ENCODE measurements at regions not wholly inside any gene's neighbourhood (a gene's known extent, or its start where the extent isn't known, plus 50 kb on each side); places are given as distances from the start of the nearest gene placed in this dataset.

DNA sequence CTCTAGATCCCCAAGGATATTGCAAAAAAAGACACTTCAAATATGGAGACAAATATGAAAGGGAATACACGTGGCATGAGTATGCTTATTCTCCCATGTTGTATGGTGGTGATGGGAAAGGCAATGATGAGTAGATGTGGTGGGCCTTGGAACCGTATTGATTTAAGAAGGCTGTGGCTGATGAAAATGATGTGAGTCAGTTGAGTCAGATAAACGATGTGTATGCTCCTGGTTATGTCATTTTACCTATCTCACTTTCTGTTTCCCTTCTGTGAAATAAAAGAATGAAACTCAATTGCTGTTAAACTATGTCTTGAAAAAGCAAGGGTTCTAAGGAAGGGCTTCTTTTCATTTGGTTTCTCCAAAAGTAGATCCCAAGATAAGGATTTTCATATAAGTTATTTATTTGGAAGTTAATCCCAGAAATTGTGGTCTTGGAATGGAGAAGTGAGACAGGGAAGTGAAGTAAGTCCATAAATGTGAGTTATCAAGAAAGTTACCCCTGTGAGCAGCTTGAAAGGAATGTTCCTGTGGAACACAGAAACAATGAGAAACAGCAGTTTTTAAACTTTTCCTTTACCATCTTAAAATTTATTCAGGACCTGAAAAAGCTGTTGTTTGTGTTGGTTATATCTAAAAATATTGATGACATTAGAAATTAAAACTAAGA lies 292.0 kb downstream of the DUSP10 start:
- DNase-seq (ENCODE audit: low read depth in 2 of 2, low spot score in 1 of 2), result no peak

DNA sequence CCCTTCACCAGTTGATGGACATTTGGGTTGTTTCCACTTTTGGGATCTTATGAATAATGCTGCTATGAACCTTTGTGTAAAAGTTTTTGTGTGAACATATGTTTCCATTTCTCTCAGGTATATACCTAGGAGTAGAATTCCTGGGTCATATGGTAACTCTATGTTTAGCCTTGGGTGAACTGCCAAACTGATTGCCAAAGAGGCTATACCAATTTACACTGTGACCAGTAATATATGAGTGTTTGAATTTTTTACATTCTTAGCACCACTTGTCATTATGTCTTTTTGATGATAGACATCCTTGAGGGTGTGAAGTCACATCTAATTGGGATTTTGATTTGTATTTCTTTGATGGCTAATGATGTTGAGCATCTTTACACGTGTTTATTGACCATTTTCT lies 290.1 kb downstream of the DUSP10 start:
- no peak for DNase-seq (ENCODE audit: low read depth in 2 of 2, low spot score in 1 of 2)

DNA sequence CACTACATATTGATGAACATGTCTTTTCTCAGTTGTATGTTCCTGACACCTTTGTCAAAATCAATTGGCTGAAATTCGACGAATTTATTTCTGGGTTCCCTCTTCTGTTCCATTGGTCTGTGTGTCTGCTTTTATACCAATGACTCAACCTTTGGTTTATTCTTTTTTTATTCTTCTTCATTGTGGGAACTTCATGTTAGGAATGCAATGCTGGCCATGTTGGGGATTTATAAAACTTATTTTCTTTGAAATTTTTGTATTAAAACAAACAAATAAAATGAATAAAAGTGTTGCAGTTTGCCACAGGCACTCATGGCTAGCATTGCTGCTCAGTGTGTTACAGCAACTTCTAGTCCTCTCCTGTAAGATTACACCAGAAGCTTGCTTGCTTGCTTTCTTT lies 287.8 kb downstream of the DUSP10 start:
- DNase-seq (ENCODE audit: low read depth in 2 of 2, low spot score in 1 of 2), result no peak

DNA sequence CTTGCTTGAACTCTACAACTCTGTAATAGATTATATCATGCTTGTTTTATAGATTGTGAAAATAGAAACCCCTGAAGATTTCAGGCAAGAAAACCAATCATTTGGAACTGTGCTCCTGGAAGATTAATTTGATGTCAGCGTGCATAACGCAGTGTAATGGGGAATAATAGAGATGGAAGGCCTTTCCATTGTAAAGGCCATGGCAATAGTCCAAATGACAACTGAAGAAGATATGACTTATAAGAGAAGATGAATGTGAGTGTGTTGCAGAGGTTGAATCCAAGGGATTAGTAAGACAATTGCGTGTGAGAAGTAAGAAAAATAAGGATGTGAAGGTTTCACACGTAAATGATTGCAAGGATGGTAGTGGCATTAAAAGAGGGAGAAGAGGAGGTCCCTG lies 285.0 kb downstream of the DUSP10 start:
- no peak for DNase-seq (ENCODE audit: low read depth in 2 of 2, low spot score in 1 of 2)

DNA sequence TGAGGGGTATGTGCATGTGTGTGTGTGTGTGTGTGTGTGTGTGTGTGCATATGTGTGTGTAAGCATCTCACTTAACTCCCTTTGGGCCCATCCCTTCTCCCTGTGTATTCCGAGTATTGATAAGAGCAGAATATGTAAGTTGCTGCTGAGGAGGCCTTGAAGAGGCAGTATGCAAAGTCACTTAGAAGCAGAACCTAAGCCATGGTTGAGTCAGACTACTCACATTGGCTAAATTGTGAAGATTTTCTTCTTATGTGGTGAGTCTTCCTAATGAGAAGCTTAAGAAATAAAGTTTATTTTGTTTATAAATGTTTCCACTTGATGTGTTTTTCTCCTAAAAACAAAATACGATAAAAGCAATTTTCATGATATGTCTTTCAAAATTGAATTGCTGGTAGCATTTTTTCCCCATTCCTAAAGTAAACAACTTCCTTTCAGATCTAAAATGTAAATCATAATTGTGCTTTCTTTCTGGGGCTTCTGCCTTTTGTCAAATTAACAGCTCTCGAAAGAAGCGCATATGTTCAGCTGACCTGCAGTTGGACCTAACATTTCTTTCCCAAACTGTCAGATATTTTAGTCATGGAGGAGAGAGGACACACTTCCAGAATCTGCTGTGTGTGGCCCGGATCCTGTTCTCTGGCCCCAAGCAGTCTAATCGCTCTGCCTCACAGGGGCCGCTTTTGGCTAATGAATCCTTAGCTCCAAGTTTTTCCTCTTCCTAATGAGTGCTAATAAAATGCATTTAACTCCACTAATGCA lies 284.0 kb downstream of the DUSP10 start:
- DNase-seq (ENCODE audit: low read depth in 2 of 2, low spot score in 1 of 2), result no peak

DNA sequence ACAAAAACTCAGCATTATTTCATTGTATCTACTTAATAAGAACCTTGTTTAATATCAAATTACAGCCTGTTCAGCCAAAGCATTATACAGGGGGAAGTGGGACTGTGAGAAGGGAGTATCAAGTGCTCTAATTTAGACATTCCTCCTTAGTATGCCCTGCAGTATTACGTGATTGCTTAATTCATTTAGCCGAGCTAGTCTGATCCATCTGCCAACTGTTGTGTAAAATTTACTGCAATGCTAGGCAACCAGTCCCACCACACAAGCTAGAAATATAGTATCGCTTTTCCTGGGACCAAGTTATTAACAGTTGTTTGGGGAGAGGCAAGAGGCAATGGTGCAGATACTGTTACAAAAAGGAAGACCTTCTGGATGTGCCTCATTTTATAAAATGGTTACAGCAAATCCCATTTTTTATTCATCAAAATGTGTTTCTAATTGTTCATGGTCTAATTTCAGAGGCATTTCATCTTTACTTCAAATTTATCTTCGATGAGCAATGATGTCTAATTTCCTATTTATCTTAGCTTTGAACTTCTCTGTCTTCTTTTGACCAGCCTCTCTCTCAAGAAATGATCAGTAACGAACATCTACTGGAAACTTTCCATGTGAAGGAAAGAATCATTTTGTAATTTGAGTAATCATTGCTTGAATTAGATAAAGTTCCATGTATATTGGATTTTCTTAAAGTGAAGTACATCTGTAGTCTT lies 283.3 kb downstream of the DUSP10 start:
- DNase-seq (ENCODE audit: low read depth in 2 of 2, low spot score in 1 of 2), result no peak

DNA sequence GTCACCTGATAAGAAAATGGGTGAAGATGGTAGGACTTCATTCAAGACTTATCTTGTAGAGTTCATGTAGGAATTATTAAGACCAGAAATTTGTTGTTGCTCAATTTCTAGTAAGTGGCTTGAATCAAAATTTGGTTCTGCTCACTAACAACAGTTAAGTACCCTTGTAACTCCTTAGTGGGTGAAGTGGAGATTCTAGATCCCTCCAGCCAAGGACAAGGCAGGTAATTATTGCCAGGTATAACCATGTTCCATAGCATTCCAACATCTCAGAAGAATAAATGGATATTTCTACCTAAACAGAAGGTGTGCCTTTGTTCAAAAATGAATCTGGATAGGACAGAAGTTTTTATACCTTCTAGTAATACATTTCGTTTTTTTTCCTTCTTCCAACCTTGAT lies 282.3 kb downstream of the DUSP10 start:
- no peak for DNase-seq (ENCODE audit: low read depth in 2 of 2, low spot score in 1 of 2)

DNA sequence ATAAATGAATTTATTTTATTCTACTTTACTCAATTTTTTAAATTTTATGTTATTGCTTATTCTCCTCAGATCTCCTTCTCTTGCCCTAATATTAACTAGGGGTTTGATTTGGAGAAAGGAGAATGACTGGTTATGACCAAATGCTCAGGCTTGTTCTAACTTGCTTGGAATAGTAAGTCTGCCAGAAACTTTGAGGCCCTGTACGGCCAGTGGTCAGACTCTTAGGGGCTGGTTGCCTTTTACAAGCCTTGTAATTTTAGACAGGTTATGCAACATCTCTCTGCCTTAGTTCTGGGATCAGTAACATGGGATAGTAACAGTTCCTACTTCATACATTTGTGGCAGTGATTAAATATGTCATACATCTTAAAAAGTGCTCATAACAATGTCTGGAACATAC lies 279.5 kb downstream of the DUSP10 start:
- no peak for DNase-seq (ENCODE audit: low read depth in 2 of 2, low spot score in 1 of 2)

DNA sequence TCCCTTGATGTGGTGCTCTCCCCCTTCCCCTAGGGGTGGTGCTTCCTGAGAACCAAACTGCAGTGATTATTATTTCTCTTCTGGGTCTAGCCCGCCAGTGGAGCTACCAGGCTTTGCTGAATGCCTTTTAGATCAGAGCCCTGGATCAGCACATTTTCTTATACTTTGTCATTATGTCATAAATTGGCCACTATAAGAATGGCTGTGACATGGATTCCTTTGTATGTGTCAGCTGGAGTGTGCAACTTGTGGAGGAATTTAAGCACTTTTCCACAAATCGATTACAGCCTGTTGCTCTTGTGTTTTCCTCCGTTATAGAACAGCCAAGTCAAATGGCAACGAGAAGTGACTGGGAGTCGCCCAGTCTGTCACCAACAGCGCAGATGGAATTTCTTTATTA lies 273.3 kb downstream of the DUSP10 start:
- DNase-seq (ENCODE audit: low read depth in 2 of 2, low spot score in 1 of 2), result no peak

DNA sequence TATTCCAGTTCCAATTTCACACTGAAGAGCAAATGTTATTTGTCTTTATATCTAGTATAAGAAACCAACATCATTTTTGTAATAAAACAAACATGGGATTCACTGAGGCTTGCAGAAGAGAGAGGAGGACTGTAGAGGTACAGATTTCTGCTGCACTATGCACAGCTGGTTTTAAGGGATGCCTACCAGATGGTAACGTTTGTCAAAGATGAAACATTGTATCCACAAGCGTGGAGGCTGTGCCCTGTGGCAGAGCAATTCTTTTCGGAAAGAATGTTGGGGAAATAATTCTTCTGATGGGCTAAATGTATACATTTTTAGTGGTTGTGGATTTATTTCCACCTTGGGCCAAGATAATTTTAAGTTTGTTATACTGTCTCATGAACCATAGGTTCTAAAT lies 272.4 kb downstream of the DUSP10 start:
- no peak for DNase-seq (ENCODE audit: low read depth in 2 of 2, low spot score in 1 of 2)

DNA sequence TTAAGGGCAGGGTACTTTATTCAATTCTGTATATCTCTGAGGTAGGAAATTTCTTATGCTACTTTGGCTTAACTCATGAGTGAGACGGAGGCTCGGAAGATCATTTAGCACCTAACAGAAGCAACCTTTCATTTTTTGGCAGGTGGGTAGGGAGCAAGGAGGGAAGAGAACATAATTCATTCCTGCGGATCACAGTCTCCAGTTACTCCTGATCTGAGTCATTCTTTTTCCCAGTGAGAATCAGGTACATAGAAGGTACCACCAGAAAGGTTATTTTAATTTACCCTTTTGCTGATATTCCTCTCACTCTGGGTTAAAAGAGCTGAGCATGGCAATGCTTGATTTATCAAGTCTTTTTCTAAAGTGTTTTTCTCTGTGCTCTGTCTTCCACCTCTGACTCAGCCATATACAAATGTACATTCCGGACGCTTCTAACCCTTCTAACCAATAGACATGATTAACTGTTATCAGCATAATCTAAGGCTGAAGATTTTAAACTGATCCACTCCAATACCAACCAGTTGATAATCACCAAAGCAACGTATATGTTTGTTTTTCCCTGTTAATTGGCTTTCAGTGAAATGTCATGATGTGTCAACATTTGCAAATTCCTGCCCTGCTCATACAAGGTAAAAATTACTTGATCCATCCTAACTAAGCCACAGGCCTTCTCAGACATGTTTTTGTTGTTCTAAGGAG lies 271.7 kb downstream of the DUSP10 start:
- no peak for DNase-seq (ENCODE audit: low read depth in 2 of 2, low spot score in 1 of 2)

DNA sequence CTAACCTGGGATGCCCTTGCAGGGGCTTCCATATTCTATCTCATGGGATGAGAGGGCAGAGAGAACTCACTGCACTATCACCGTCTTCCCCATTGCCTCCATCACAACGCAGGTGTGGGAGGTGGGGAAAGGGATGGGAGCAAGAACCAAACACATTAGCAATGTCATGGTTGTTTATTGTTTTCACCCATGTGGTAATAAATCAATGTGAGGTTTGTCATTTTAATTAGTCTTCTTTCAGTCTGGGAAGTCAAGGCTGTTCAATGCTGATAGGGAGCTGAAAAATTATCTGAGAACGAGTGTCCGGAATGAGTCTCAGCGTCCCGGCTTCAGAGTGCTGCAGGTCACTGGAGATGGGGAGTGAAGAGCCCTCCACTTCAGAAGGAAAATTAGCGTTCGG lies 268.5 kb downstream of the DUSP10 start:
- no peak for DNase-seq (ENCODE audit: low read depth in 2 of 2, low spot score in 1 of 2)

DNA sequence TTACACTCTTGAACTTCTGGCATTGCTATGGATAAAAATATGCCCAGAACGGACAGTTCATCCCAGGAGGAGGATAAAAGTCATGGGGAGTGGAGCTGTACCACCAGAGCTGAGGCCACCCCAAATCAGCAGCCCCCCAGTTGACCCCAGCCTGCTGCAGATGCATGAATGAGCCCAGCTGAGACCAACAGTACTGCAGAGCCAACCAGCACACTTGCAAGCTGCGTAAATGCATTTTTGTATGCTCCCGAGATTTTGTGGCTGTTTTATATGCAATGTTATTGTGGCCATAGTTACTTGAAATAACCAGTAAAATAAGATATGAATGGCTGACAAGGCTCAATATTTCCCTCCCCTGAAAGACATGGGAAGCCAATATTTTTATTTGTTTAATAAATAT lies 264.6 kb downstream of the DUSP10 start:
- DNase-seq (ENCODE audit: low read depth in 2 of 2, low spot score in 1 of 2), result no peak

DNA sequence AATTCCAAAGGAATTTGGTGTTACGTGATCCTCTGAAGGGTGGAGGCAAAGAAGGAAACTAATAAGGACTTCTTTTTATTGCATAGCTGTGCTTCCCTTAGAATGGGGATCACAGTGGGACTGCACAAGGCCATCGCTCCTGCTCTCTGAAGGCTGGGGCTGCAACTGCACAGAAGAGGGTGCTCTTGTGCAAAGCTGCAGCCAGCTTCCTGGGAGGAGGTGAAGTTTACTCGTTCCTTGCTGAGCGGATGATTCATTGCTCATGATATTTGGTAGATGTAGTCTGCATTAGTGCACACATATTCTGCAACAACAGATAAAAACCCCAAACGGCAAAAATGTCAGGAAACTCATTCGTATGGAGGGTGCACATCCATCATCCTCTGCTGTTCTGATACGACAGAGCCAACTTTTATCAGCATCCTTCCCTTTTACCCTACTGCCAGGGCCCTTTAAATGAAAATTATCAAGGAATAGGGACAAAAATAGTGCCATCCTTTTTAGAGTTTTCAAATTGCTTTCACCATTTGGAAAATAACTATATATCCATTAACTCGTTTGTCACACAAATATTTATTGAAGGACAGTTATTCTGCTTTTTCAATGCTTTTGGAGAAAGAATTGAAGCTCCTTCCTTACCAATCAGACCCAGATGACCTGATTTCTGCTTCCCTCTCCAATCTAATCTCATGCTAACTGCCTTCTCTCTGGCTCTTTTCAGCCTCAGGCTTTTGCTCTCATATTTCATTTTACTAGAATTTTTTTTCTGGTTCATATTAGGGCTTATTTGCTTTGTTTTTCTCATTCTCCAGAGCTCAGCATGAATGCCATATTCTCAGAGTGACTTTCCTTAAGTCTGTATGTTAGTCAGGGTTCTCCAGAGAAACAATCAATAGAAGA lies 263.6 kb downstream of the DUSP10 start:
- peak; percentile 28 to 34 for DNase-seq (ENCODE audit: low read depth in 2 of 2, low spot score in 1 of 2)

DNA sequence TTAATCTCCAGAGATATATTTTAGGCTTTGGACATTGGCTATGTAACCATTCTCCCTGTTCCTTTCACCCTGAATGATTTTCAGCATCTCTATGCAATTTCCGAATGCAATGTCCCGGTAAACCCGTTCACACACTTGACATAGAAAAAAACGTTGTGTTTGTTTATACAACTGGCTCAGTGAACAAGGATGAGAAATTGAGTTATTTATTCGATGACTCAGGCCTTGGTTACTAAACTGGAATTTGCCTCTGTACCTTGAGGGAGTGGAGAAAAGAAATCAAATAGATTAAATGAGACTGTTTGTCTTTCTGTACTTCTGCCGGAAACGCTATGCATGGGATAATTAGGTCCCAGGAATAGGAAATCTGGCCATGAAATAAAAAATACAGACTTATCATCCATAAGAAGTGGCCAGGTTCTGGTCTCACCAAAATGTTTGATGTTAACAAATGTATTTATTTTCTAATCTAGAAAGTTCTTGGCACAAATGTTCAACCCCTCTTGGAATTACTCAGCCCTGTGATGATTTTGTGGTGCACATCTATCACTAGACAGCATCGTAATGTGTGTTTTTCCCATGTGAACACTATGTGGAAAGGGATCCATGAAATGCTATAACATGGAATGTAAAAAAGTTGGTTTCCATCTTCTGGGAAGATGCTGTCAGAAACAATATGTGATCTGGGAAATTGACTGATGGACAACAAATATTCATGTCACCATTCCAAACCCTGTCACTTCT lies 253.9 kb downstream of the DUSP10 start:
- no peak for DNase-seq (ENCODE audit: low read depth in 2 of 2, low spot score in 1 of 2)

DNA sequence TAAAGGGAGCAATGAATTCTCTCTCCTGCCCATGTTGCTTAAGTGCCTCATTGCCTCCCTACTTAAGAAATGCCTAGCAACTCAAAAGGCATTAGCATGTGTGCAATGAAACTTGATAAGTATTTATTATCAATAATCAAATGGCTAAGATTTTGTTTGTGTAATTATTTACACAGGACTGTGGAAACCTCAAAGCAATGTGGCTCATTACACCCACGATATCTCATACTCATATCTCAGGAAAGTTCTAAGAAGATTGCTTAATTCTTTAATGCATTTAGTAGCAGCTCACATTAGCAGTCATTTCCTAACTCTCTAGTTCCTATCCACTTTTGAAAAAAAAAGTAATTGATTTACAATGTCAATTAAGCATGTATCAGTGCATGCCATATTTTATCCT lies 253.3 kb downstream of the DUSP10 start:
- DNase-seq (ENCODE audit: low read depth in 2 of 2, low spot score in 1 of 2), result no peak

DNA sequence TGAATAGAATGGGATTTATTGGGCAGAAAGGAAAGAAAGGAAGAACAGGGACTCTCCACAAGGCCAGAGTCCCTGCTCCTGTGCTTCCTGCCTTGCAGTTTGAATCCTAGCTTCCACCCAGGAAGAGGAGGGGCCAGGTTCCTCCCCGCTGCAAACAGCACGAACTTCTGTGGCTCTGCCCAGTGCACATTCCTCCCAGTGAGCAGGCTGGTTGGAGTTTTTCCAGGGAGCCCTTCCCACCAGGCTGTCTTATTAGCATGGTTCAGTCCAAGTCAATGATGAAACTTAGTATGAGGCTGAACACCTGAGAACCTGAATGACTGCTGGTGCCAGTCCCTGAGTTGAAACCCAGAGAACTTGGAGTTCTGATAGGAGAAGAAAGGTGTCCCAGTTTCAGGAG lies 247.2 kb downstream of the DUSP10 start:
- DNase-seq (ENCODE audit: low read depth in 2 of 2, low spot score in 1 of 2), result no peak

DNA sequence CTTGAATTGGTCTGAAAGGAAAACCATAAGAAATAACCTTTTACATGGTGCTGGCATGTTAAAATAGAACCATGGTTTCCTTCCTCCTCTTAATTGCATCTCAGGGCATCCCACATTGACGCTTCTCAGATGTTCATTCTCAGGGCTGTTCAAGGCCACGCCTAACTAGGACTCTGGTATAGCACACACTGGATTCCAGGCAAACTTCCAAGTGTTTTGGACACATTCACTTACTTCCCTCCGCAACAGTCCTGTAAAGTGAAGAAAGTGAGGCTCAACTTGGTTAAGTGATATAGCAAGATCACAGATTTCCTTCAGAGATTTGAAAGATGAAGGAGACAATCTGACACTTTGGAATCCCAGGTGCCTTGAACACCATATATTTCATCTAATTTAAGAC lies 244.8 kb downstream of the DUSP10 start:
- DNase-seq (ENCODE audit: low read depth in 2 of 2, low spot score in 1 of 2), result no peak

DNA sequence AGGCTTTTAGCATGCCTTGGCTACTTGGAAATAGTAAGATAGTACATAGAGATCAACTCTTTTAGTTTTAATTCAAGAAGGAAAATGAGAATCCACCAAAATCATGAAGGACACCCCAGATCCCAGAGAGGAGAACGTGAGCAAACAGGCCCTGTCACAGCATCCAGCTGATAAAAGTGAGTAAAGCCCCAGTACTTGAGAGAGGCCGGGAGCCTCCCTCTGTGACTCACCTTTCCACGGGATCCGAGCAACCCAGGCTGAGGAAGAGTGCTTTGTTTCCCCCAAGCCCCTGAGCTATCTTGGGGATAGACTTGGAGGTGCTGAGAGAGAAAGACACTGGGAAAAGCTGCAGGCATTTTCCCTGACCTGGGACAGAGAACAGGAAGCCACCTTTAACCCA lies 238.6 kb downstream of the DUSP10 start:
- no peak for DNase-seq (ENCODE audit: low read depth in 2 of 2, low spot score in 1 of 2)
